ENCODE measurements at regions not wholly inside any gene's neighbourhood (a gene's known extent, or its start where the extent isn't known, plus 50 kb on each side); places are given as distances from the start of the nearest gene placed in this dataset.

GRCh38 chr4:27717431-27717755, 856.8 kb downstream of the STIM2 start:
- DNase-seq (ENCODE audit: low read depth): no peak
- TF ChIP-seq CTCF (conservative IDR thresholded peaks at IDR 0.05; ENCODE audit: control insufficient read depth, insufficient read depth, low read depth, low read length): no peak

DNA sequence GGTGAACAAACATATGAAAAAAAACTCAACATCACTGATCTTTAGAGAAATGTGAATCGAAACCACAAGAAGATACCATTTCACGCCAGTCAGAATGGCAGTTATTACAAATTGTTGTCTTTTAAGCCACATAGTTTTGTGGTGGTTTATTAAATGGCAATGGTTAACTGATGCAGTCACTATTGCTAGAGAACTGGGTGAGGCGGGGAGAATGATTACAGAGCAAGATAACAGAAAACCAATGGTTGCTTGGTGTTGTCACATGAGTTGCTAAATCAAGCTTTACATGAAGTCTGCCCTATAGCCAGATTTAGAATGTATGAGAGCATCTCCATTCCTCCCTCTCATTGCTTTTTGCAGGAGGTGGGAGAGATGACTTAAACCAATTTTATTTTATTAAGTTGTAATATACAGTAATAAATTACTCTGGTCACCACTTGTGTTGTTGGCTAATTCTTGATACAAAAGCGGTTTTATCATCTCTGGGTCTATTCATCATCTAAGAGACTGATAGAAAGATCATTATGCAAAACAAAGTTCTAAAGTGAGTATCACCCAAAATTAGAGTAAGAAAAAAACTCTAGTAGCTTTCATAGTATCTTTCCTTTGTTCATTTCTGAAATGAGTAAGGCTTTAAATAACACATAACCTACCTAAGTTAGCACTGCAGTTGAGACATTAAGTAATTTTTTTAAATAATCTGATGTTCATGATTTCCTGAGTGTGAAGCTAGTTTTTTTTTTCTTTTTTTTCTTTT, 859.5 kb downstream of the STIM2 start:
- H3K4me3 ChIP-seq (ENCODE audit: control insufficient read depth, low read depth, low read length): no peak overlapping the region
- no peak for DNase-seq (ENCODE audit: low read depth)
- TF ChIP-seq CTCF (conservative IDR thresholded peaks at IDR 0.05; ENCODE audit: control insufficient read depth, insufficient read depth, low read depth, low read length): no peak

More at GRCh38 chr4:27717431-27717755, 856.8 kb downstream of the STIM2 start:
- H3K4me3 ChIP-seq (ENCODE audit: control insufficient read depth, low read depth, low read length): no peak overlapping the region

- no peak for TF ChIP-seq CTCF (conservative IDR thresholded peaks at IDR 0.05; ENCODE audit: control insufficient read depth, insufficient read depth, low read depth, low read length)
- no peak for DNase-seq (ENCODE audit: low read depth)
- H3K4me3 ChIP-seq (ENCODE audit: control insufficient read depth, low read depth, low read length): no peak overlapping the region
These were observed 860.6 kb downstream of the STIM2 start for GRCh38 chr4:27721193-27721592.

GRCh38 chr4:27728892-27729291, 868.3 kb downstream of the STIM2 start:
- TF ChIP-seq CTCF (conservative IDR thresholded peaks at IDR 0.05; ENCODE audit: control insufficient read depth, insufficient read depth, low read depth, low read length): no peak

GRCh38 chr4:27742816-27743215, 882.2 kb downstream of the STIM2 start:
- TF ChIP-seq CTCF (conservative IDR thresholded peaks at IDR 0.05; ENCODE audit: control insufficient read depth, insufficient read depth, low read depth, low read length): no peak
- H3K4me3 ChIP-seq (ENCODE audit: control insufficient read depth, low read depth, low read length): no peak overlapping the region

More at GRCh38 chr4:27728892-27729291, 868.3 kb downstream of the STIM2 start:
- no peak overlapping the region for H3K4me3 ChIP-seq (ENCODE audit: control insufficient read depth, low read depth, low read length)
- no peak for DNase-seq (ENCODE audit: low read depth)

DNA sequence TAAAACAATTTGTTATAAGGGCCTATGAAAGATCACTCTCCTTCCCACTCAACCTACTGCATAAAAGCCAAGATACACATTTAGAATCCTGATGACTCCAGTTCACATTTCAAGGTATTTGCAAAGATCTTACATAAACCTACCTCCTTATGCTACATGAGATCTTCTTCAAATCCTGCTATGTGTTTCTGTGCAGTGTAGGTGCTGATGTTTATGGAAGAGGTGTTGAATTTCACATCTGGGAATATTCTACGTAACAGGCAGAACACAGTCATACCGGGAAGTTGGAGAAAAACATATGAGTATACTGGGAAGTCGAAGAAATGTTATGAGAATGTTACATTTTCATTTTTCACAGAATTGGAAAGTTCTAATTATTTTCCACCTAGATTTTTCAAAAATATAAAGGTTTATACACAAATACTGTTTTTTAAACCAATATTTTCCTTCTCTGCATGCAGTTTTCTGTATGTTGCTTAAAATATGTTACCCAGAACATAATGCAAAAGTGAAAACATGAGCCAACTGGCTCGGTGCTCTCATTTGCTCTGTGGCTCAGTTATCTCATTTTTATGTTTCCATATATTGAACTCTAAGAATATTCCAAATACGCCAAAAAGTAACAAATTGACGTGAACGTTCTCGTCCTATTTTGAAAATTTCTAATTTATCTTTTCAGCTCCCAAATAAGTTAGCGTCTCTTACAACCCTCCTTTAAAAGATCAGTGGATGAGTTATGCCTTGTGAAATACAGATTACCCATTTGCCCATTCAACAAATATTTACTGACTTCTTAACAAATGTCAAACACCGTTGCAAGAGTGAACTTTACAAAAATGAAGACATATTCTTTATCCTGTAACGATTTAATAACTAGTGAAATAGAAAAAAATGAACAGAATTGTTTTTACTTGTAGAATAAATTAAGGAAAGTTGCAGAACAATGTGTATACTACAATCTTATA, 899.3 kb downstream of the STIM2 start:
- peak; percentile 3 for DNase-seq (ENCODE audit: low read depth)
- H3K4me3 ChIP-seq (ENCODE audit: control insufficient read depth, low read depth, low read length): no peak overlapping the region
- no peak for TF ChIP-seq CTCF (conservative IDR thresholded peaks at IDR 0.05; ENCODE audit: control insufficient read depth, insufficient read depth, low read depth, low read length)

More at GRCh38 chr4:27742816-27743215, 882.2 kb downstream of the STIM2 start:
- DNase-seq (ENCODE audit: low read depth): no peak

Measured in fibroblast of mammary gland (primary cell).